GM12875 (cell line): ENCODE measurements at regions not wholly inside any gene's neighbourhood (a gene's known extent, or its start where the extent isn't known, plus 50 kb on each side); places are given as distances from the start of the nearest gene placed in this dataset.

Source experiments
- H3K4me3 ChIP-seq: one replicate; pipeline ENCODE4 v1.5.1; 2011; ENCODE audit warnings: low read depth, low read length, control low read depth
- TF ChIP-seq, protein P1 (sequence below): IDR thresholded peaks from 2 replicates; pipeline ENCODE4 v1.5.1; 2011; ENCODE audit warnings: low read depth, mild to moderate bottlenecking, control low read depth, inconsistent platforms, low read length, moderate library complexity, borderline replicate concordance; ENCODE audit not compliant: insufficient read depth

DNA sequence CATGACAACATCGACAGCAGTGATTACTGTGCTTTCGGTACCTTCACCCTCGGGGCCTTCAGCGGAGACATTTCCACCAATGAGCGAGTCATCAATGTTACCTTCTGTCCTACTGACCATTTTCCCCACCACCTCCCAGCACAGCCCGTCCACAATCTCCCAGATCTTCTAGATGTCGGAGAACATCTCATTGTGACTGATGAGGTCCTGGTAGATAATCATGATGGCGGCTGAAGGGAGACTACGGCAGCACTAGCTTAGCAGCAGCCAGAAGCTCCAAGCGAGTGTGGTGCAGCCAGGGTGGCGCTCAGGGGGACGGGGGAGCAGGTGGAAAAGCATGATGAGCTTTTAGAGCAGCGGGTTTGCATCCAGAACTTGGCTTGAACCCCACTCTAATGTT, 379.0 kb downstream of the TLR4 start:
- H3K4me3 ChIP-seq = no peak overlapping the region
- TF ChIP-seq, protein P1, sequence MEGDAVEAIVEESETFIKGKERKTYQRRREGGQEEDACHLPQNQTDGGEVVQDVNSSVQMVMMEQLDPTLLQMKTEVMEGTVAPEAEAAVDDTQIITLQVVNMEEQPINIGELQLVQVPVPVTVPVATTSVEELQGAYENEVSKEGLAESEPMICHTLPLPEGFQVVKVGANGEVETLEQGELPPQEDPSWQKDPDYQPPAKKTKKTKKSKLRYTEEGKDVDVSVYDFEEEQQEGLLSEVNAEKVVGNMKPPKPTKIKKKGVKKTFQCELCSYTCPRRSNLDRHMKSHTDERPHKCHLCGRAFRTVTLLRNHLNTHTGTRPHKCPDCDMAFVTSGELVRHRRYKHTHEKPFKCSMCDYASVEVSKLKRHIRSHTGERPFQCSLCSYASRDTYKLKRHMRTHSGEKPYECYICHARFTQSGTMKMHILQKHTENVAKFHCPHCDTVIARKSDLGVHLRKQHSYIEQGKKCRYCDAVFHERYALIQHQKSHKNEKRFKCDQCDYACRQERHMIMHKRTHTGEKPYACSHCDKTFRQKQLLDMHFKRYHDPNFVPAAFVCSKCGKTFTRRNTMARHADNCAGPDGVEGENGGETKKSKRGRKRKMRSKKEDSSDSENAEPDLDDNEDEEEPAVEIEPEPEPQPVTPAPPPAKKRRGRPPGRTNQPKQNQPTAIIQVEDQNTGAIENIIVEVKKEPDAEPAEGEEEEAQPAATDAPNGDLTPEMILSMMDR = no peak

DNA sequence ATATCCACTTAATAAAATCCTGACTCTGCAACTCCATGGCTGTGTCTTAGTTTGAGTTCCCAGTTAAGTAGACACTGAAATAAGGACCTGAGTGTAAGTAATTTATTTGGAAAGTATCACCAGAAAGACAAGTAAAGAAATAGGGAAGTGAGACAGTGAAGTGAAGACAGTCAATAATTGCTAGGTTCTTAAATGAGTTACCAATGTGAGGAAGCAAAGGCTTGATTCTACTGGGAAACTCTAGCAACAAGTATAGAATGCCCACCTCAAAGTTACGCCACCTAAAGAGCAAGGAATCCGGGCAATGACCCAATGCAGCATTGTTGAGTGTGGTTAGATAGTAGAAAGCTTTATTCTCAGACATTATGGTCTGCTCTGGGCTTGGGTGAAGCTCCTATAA, 383.9 kb downstream of the TLR4 start:
- H3K4me3 ChIP-seq = no peak overlapping the region
- TF ChIP-seq, protein P1 = no peak

DNA sequence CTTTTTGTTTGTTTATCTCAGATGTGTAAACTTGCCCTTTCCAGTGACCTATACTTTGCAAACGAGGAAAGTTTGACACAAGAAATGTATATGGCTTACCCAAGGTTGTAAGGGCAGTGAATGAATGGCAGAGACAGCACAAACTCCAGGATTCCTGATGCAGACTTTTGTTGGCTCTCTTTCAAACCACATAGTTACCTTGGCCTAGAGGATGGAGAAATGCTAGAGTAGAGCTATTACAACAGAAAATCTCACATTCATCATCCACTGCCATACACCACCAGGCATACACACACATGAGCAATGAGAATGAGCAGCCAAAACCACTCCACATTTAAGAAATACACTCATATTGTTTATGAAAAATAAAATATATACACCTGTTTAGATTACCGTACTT, 387.0 kb downstream of the TLR4 start:
- H3K4me3 ChIP-seq = no peak overlapping the region
- TF ChIP-seq, protein P1 = no peak

DNA sequence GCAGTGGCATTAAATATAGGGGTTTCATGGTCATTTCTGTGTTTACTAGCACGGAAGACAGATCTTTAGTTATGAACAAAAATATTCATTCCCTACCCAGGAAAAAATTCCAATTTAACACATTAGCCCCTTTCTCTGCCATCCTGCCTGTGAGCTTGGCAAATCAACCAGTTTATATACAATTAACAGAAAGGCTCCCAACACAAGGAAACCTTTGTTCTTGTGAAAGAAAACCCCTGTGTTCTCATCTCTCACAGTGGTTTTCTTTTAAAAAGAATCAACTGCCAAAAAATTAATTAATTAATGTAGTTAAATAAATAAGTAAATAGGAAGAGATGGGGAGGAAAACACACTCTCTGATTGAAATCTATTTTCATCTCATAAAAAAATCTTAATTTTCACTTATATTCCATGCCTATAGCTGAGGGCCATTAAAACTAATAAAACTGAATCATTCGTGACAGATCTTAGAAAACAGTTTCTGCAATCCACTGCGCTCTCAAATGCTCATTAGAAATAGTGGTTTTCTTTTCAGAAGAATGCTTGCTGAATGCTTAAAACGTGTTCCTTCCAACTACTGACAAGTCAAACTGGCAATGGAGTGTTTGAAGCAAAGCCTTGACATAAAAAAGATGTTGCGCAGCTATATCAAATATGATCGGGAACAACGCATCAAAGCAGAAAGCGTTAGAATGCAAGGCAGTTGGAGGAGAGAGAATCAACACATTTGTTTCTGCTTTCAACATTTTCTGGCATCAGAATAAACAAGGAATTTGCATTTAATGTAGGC, 387.7 kb downstream of the TLR4 start:
- TF ChIP-seq, protein P1 = no peak
- H3K4me3 ChIP-seq = no peak overlapping the region

DNA sequence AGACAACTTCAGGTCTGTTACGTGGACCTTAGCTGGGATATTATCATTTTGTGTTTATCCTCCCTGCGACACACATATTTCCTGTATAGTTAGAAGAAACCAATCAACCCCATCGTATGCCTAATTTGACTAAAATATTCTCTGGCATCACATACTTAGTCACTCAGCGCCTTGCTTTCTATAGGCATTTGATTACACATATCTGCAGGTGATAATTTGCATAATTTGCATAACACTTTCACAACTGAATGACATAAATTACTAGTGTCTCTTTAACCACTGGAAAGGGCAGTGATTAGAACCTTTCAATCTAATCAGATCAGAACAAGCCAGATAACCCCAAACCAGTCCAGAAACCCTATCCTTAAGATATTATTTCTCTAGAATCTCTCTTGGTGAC, 390.2 kb downstream of the TLR4 start:
- TF ChIP-seq, protein P1 = no peak
- no peak overlapping the region for H3K4me3 ChIP-seq

DNA sequence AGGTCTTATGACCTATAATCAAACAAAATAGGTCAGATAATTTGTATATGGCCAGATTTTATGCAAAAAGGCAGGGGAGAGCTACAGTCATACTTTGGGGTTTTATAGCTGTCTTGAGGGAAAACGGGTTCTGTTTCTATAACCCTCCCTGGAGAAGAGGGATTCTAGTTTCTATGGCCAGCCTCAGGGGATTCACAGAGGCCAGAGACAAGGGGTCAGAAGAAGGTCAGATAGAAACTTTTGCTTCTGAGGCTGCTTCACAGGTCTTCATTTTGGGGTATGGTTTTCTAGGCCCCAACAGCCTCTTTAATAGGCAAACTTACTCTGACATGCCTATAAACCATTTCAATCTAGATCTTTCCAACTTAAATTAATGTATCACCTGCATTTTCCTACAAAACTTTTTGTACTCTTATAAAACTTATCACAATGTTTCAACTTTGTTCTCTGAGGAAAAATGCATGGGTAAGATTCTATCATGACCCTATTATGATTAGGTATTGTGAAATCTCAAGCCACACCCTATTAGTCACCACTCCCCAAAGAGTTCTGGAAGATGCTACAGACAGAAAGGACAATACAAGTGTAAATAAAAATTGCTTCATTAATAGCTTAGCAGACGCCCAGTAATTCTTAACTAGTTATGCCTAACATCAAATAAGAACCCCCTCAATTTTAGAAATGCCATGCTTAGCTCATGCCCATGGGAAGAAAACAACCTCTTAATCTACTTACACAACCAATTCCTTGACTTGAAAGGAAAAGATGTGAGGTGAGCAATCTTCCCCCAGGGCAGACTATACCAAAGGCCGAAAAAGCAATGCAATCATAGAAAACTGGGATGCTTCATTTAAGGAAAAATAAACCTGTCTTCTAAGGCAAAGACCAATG, 396.6 kb downstream of the TLR4 start:
- TF ChIP-seq, protein P1 = no peak

DNA sequence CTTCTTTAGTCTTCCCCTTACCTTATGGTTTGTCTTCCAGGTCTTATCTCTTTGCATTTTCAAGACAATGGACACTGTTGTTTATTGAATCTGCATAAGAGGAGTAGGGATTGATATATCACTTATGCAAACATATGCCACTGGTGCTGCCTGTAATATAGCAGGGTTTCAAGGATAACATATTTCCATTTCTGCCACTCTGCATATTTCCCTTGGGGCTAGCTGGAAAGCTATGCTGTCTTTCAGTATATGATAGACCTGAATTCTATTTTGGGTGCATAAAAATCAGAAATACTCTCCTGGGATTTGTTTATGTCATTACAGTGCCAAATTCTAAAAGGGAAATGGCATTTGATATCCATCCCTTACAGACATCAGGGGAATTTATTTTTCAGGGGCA, 400.2 kb downstream of the TLR4 start:
- H3K4me3 ChIP-seq = no peak overlapping the region
- TF ChIP-seq, protein P1 = no peak

More for the DNA sequence above, 396.6 kb downstream of the TLR4 start:
- no peak overlapping the region for H3K4me3 ChIP-seq
